Astrocyte (in vitro differentiated cells and primary cell): ENCODE measurements at regions not wholly inside any gene's neighbourhood (a gene's known extent, or its start where the extent isn't known, plus 50 kb on each side); places are given as distances from the start of the nearest gene placed in this dataset.
A peak's percentile ranks its signal among the peaks of the same experiment; 100 is the strongest.

Experiments used
- DNase-seq: peaks from one replicate; pipeline ENCODE4 v3.0.0-alpha.2; 2010; ENCODE audit warnings: low read depth
- FAIRE-seq: peaks from 2 replicates; lab custom pipeline; 2011; peaks lifted over from hg19 to GRCh38; lab: Jason Lieb, UNC
- H2AFZ ChIP-seq: 2 replicates; pipeline ENCODE4 v1.6.0; 2012; ENCODE audit warnings: low read depth, low read length, inconsistent platforms
- H3K27ac ChIP-seq: 2 replicates; pipeline ENCODE4 v1.5.1; 2011; ENCODE audit warnings: low read depth, low read length, inconsistent platforms
- H3K27me3 ChIP-seq: 2 replicates; pipeline ENCODE4 v1.6.0; 2011; ENCODE audit warnings: low read length, inconsistent platforms; ENCODE audit not compliant: insufficient read depth
- H3K36me3 ChIP-seq: 2 replicates; pipeline ENCODE4 v1.5.1; 2011; ENCODE audit warnings: low read length, inconsistent platforms; ENCODE audit not compliant: insufficient read depth
- H3K4me1 ChIP-seq: 2 replicates; pipeline ENCODE4 v1.5.1; 2011; ENCODE audit warnings: low read length, inconsistent platforms; ENCODE audit not compliant: insufficient read depth
- H3K4me2 ChIP-seq: 2 replicates; pipeline ENCODE4 v1.6.0; 2012; ENCODE audit warnings: low read length, inconsistent platforms
- H3K4me3 ChIP-seq: 2 replicates; pipeline ENCODE4 v1.5.1; 2011; ENCODE audit warnings: low read depth, mild to moderate bottlenecking, low read length, inconsistent platforms; ENCODE audit not compliant: insufficient read depth
- H3K79me2 ChIP-seq: 2 replicates; pipeline ENCODE4 v1.6.0; 2012; ENCODE audit warnings: mild to moderate bottlenecking, low read length, inconsistent platforms; ENCODE audit not compliant: insufficient read depth
- H3K9ac ChIP-seq: 2 replicates; pipeline ENCODE4 v1.6.0; 2012; ENCODE audit warnings: mild to moderate bottlenecking, low read length, inconsistent platforms
- H3K9me3 ChIP-seq: 2 replicates; pipeline ENCODE4 v1.5.1; 2012; ENCODE audit warnings: low read depth, mild to moderate bottlenecking, low read length, inconsistent platforms; ENCODE audit not compliant: insufficient read depth
- H4K20me1 ChIP-seq: 2 replicates; pipeline ENCODE4 v1.6.0; 2012; ENCODE audit warnings: low read length, inconsistent platforms; ENCODE audit not compliant: insufficient read depth
- H3K27ac Mint-ChIP-seq: one replicate; pipeline ENCODE4 v1.8.0; 2021; ENCODE audit warnings: mild to moderate bottlenecking, mixed read lengths; ENCODE audit not compliant: unreplicated experiment
- H3K27me3 Mint-ChIP-seq: one replicate; pipeline ENCODE4 v1.8.0; 2021; ENCODE audit warnings: low read depth, mixed read lengths; ENCODE audit not compliant: unreplicated experiment
- H3K36me3 Mint-ChIP-seq: one replicate; pipeline ENCODE4 v1.8.0; 2021; ENCODE audit warnings: low read depth, mixed read lengths; ENCODE audit not compliant: unreplicated experiment
- H3K4me1 Mint-ChIP-seq: one replicate; pipeline ENCODE4 v1.8.0; 2021; ENCODE audit warnings: low read depth, mixed read lengths; ENCODE audit not compliant: unreplicated experiment
- H3K4me3 Mint-ChIP-seq: one replicate; pipeline ENCODE4 v1.8.0; 2021; ENCODE audit warnings: mild to moderate bottlenecking, moderate library complexity, mixed read lengths; ENCODE audit not compliant: unreplicated experiment
- H3K9me3 Mint-ChIP-seq: one replicate; pipeline ENCODE4 v1.8.0; 2021; ENCODE audit warnings: mild to moderate bottlenecking, mixed read lengths; ENCODE audit not compliant: unreplicated experiment
- EZH2 ChIP-seq: IDR thresholded peaks from 2 replicates; pipeline ENCODE4 v1.6.1; 2012; ENCODE audit warnings: mild to moderate bottlenecking, low read length, inconsistent platforms; ENCODE audit not compliant: insufficient read depth
- TF ChIP-seq, protein P1 (sequence below): IDR thresholded peaks from 2 replicates; pipeline ENCODE4 v1.5.1; 2011; ENCODE audit warnings: low read depth, mild to moderate bottlenecking, inconsistent platforms, low read length, moderate library complexity; ENCODE audit not compliant: insufficient read depth

- TF ChIP-seq, protein P1, sequence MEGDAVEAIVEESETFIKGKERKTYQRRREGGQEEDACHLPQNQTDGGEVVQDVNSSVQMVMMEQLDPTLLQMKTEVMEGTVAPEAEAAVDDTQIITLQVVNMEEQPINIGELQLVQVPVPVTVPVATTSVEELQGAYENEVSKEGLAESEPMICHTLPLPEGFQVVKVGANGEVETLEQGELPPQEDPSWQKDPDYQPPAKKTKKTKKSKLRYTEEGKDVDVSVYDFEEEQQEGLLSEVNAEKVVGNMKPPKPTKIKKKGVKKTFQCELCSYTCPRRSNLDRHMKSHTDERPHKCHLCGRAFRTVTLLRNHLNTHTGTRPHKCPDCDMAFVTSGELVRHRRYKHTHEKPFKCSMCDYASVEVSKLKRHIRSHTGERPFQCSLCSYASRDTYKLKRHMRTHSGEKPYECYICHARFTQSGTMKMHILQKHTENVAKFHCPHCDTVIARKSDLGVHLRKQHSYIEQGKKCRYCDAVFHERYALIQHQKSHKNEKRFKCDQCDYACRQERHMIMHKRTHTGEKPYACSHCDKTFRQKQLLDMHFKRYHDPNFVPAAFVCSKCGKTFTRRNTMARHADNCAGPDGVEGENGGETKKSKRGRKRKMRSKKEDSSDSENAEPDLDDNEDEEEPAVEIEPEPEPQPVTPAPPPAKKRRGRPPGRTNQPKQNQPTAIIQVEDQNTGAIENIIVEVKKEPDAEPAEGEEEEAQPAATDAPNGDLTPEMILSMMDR = no peak
- TF ChIP-seq EZH2 = no peak
- FAIRE-seq (no peak), DNase-seq (no peak)
- no peaks in the 10 kb centered on the region for H3K36me3 ChIP-seq
- peaks cover 24% of the 10 kb centered on the region for H3K4me1 ChIP-seq
- no peaks in the 10 kb centered on the region for H3K79me2 ChIP-seq
- H3K9ac ChIP-seq = no peak overlapping the region
- H4K20me1 ChIP-seq = no peaks in the 10 kb centered on the region
- H3K4me2 ChIP-seq = no peak overlapping the region
- H3K9me3 ChIP-seq = no peaks in the 10 kb centered on the region
- Mint-ChIP-seq H3K27ac (no peak overlapping the region), H3K9me3 (no peaks in the 10 kb centered on the region), H3K4me1 (peaks cover 24% of the 10 kb centered on the region), H3K36me3 (no peaks in the 10 kb centered on the region), H3K4me3 (no peak overlapping the region), H3K27me3 (no peaks in the 10 kb centered on the region)
- no peak overlapping the region for H3K4me3 ChIP-seq
- H2AFZ ChIP-seq = no peak overlapping the region
- no peaks in the 10 kb centered on the region for H3K27me3 ChIP-seq
- H3K27ac ChIP-seq = no peak overlapping the region
These were observed 130.4 kb upstream of the RAI14 start for GRCh38 chr5:34525761-34526160.

DNA sequence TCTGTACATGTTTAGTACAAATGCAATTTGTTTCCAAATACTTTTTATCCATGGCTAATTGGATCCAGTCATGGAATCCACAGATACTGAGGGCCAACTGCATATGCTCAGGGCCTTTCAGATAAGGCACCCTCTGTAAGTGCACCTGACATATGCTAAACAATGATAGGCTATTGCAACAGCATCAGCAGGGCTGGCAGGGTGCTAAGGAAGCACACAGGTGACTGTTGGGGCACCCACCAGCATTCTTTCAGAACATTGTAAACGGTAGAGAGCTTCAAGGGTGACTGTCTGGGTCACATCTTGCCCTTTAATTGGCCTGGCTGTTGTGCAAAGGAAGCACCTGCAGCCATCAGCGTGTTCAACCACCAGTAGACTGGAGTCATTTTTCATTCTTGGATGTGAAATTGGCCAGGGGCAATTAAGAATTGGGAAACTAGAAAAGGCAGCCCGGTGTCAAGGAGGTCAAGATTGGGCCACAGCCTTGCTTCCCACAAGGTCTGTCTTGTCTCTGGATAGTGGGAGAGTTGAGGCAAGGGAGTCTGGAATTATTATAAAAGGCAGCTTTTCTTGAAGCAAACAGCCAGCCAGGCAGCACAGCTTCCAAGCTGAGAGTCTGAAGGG is 129.3 kb upstream of the RAI14 start:
- H3K79me2 ChIP-seq = no peaks in the 10 kb centered on the region
- no peak overlapping the region for H3K4me3 ChIP-seq
- TF ChIP-seq, protein P1 = no peak
- no peak for TF ChIP-seq EZH2
- H3K4me1 Mint-ChIP-seq = peaks cover 25% of the 10 kb centered on the region
- H3K27me3 ChIP-seq = no peaks in the 10 kb centered on the region
- H3K27ac ChIP-seq = no peak overlapping the region
- no peaks in the 10 kb centered on the region for H3K27me3 Mint-ChIP-seq
- H3K36me3 Mint-ChIP-seq = no peaks in the 10 kb centered on the region
- H3K4me2 ChIP-seq = no peak overlapping the region
- H3K9me3 Mint-ChIP-seq = no peaks in the 10 kb centered on the region
- DNase-seq (peak; percentile 37), FAIRE-seq (no peak)
- no peak overlapping the region for H2AFZ ChIP-seq
- peaks cover 25% of the 10 kb centered on the region for H3K4me1 ChIP-seq
- H4K20me1 ChIP-seq = no peaks in the 10 kb centered on the region
- H3K4me3 Mint-ChIP-seq = no peak overlapping the region
- H3K36me3 ChIP-seq = no peaks in the 10 kb centered on the region
- no peaks in the 10 kb centered on the region for H3K9me3 ChIP-seq
- H3K27ac Mint-ChIP-seq = no peak overlapping the region
- no peak overlapping the region for H3K9ac ChIP-seq

GRCh38 chr5:34529581-34530331 is 126.4 kb upstream of the RAI14 start:
- Histone ChIP-seq H3K79me2 (no peaks in the 10 kb centered on the region), H3K9ac (no peak overlapping the region), H3K27me3 (no peaks in the 10 kb centered on the region), H3K4me1 (peaks cover 27% of the 10 kb centered on the region), H4K20me1 (no peaks in the 10 kb centered on the region), H3K4me3 (no peak overlapping the region), H2AFZ (no peak overlapping the region), H3K9me3 (no peaks in the 10 kb centered on the region), H3K27ac (no peak overlapping the region), H3K4me2 (no peak overlapping the region), H3K36me3 (no peaks in the 10 kb centered on the region)
- Mint-ChIP-seq H3K4me3 (no peak overlapping the region), H3K36me3 (no peaks in the 10 kb centered on the region), H3K27me3 (no peaks in the 10 kb centered on the region), H3K27ac (no peak overlapping the region), H3K9me3 (no peaks in the 10 kb centered on the region), H3K4me1 (peaks cover 21% of the 10 kb centered on the region)
- no peak for DNase-seq
- TF ChIP-seq EZH2 = no peak
- TF ChIP-seq, protein P1 = no peak
- FAIRE-seq = no peak
